ENCODE measurements at regions not wholly inside any gene's neighbourhood (a gene's known extent, or its start where the extent isn't known, plus 50 kb on each side); places are given as distances from the start of the nearest gene placed in this dataset.

GRCh38 chr9:40928803-40929487, 199.5 kb downstream of the FOXD4L6 start:
- TF ChIP-seq EZH2 (IDR thresholded peaks at IDR 0.05; ENCODE audit: low read depth, unreplicated experiment) (no peak), CTCF (conservative IDR thresholded peaks at IDR 0.05; ENCODE audit: low read depth in 2 of 2) (no peak), POLR2AphosphoS5 (IDR thresholded peaks at IDR 0.05; ENCODE audit: low read depth) (no peak), ZNF114 (CRISPR knock-in tag; IDR thresholded peaks at IDR 0.05) (no peak), REST (IDR thresholded peaks at IDR 0.05; ENCODE audit: unreplicated experiment) (no peak), JUNB (IDR thresholded peaks at IDR 0.05; ENCODE audit: unreplicated experiment) (no peak)
